BJ (cell line): ENCODE measurements at regions not wholly inside any gene's neighbourhood (a gene's known extent, or its start where the extent isn't known, plus 50 kb on each side); places are given as distances from the start of the nearest gene placed in this dataset.

ENCODE experiments used
- CTCF ChIA-PET: fragments of 350-600 bp; formaldehyde crosslinking; extraction: SDS; loops from one replicate; lab custom pipeline; 2021; ENCODE audit warnings: antibody characterized with exemption, inconsistent platforms; lab: Yijun Ruan, JAX
- POLR2A ChIA-PET: fragments of 300-600 bp; sonication (Branson Sonifier 250); formaldehyde crosslinking; extraction: SDS; loops from one replicate; lab custom pipeline; 2021; ENCODE audit warnings: antibody characterized with exemption; lab: Charles Lee
- DNase-seq: peaks from one replicate; pipeline ENCODE4 v3.0.0-alpha.2; 2011; ENCODE audit warnings: low read depth
- H3K27me3 ChIP-seq: 2 replicates; pipeline ENCODE4 v1.6.0; 2011; ENCODE audit warnings: low read length; ENCODE audit not compliant: control insufficient read depth, insufficient read depth
- H3K36me3 ChIP-seq: 2 replicates; pipeline ENCODE4 v1.5.1; 2011; ENCODE audit warnings: low read length; ENCODE audit not compliant: control insufficient read depth, insufficient read depth
- H3K4me3 ChIP-seq: 2 replicates; pipeline ENCODE4 v1.5.1; 2011; ENCODE audit warnings: low read depth, mild to moderate bottlenecking, control low read depth, low read length
- CTCF ChIP-seq: IDR thresholded peaks from 2 replicates; pipeline ENCODE4 v1.5.1; 2011; ENCODE audit warnings: low read depth, mild to moderate bottlenecking, control low read depth, inconsistent platforms, low read length, moderate library complexity; ENCODE audit not compliant: insufficient read depth

- Histone ChIP-seq H3K27me3 (no peaks in the 10 kb centered on the region), H3K36me3 (no peaks in the 10 kb centered on the region), H3K4me3 (no peak overlapping the region)
- TF ChIP-seq CTCF = no peak
- ChIA-PET CTCF (interaction anchor here (0.9 kb wide), 1 partner anchor 10 kb away, joined by 3 read pairs; no protein-coding TSS in a partner anchor), POLR2A (no interaction called here)
- no peak for DNase-seq
Measured at GRCh38 chr7:69269806-69270205, 328.5 kb upstream of the AUTS2 start.

GRCh38 chr7:69272101-69272500 lies 326.2 kb upstream of the AUTS2 start:
- DNase-seq = no peak
- ChIA-PET POLR2A (no interaction called here), CTCF (no interaction called here)
- H3K36me3 ChIP-seq = no peaks in the 10 kb centered on the region
- no peaks in the 10 kb centered on the region for H3K27me3 ChIP-seq
- no peak overlapping the region for H3K4me3 ChIP-seq
- no peak for TF ChIP-seq CTCF

GRCh38 chr7:69276011-69276729 lies 322.1 kb upstream of the AUTS2 start:
- DNase-seq = no peak
- Histone ChIP-seq H3K36me3 (no peaks in the 10 kb centered on the region), H3K4me3 (no peak overlapping the region), H3K27me3 (no peaks in the 10 kb centered on the region)
- ChIA-PET CTCF (no interaction called here), POLR2A (no interaction called here)
- no peak for TF ChIP-seq CTCF

GRCh38 chr7:69277366-69277765 lies 320.9 kb upstream of the AUTS2 start:
- no peak overlapping the region for H3K4me3 ChIP-seq
- no peaks in the 10 kb centered on the region for H3K36me3 ChIP-seq
- DNase-seq = no peak
- CTCF ChIA-PET = no interaction called here
- POLR2A ChIA-PET = no interaction called here
- no peak for TF ChIP-seq CTCF
- H3K27me3 ChIP-seq = no peaks in the 10 kb centered on the region

GRCh38 chr7:69282946-69283345 lies 315.3 kb upstream of the AUTS2 start:
- no peaks in the 10 kb centered on the region for H3K36me3 ChIP-seq
- ChIA-PET CTCF (no interaction called here), POLR2A (no interaction called here)
- no peak overlapping the region for H3K4me3 ChIP-seq
- TF ChIP-seq CTCF = no peak
- DNase-seq = no peak
- no peaks in the 10 kb centered on the region for H3K27me3 ChIP-seq
